Jurkat, Clone E6-1 (cell line): ENCODE measurements at regions not wholly inside any gene's neighbourhood (a gene's known extent, or its start where the extent isn't known, plus 50 kb on each side); places are given as distances from the start of the nearest gene placed in this dataset.

Experiments
- DNase-seq: peaks from one replicate; pipeline ENCODE4 v3.0.0-alpha.2; 2011; ENCODE audit warnings: low read depth, low spot score
- H3K4me3 ChIP-seq: 2 replicates; pipeline ENCODE4 v1.5.1; 2011; ENCODE audit warnings: mild to moderate bottlenecking, low read length, control low read depth, moderate library complexity

GRCh38 chr16:55039511-55039910 lies 108.8 kb downstream of the IRX5 start:
- no peak for DNase-seq
- no peak overlapping the region for H3K4me3 ChIP-seq

DNA sequence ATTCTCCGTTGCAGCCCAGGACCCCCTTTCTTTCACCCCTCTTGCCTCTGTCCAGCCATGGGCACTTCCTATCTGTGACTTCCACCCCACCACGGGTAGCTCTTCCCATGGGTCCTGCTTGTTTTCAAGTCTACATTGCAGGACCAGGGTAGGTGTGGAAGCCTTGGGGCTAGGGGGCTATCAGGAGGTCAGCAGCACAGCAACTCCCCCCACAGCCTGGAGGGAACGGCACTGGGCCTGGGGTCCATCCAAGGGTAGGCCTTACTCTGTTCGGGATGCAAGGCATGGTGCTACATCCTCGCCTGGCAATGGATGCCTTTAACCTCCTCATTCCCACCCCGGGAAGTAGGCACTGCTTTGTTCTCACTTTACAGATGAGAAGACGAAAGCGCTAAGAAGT lies 109.3 kb downstream of the IRX5 start:
- DNase-seq, result no peak
- H3K4me3 ChIP-seq, result no peak overlapping the region

DNA sequence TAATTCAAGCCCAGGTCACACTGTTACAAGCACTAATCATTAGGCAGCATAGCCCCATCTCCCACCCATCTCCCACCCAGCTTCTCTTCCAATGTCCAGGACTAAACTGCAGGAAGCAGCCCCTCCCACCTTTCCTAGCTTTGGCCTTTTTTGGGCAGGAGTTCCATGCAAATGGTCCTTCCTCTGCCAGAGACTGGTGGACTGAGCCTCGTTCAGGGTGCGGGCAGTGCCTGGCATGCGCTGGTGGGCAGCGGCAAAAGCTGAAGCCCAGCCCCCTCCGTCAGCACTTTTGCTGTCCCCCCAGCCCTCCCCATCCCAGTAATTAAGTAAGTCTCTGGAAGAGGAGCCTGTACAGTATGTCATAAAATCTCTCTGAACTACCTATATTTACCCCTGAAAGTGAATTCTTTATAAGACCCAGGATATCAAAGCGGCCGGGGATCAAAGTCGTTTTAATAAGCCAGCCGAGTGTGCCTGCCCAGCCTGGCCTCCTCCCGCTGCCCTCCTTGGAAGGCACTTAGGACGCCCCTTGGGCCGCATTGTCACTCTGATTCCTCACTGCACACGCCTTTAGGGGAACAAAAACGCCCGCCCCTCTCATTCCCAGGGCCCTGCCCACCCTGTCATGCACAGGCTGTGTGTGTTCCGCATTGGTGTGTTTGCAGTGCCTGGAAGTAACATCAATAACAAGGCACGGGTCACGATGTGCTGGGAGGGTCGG lies 109.9 kb downstream of the IRX5 start:
- DNase-seq, result no peak
- H3K4me3 ChIP-seq, result no peak overlapping the region

- no peak for DNase-seq
- no peak overlapping the region for H3K4me3 ChIP-seq
Measured at GRCh38 chr16:55041540-55042234, 111.0 kb downstream of the IRX5 start.

DNA sequence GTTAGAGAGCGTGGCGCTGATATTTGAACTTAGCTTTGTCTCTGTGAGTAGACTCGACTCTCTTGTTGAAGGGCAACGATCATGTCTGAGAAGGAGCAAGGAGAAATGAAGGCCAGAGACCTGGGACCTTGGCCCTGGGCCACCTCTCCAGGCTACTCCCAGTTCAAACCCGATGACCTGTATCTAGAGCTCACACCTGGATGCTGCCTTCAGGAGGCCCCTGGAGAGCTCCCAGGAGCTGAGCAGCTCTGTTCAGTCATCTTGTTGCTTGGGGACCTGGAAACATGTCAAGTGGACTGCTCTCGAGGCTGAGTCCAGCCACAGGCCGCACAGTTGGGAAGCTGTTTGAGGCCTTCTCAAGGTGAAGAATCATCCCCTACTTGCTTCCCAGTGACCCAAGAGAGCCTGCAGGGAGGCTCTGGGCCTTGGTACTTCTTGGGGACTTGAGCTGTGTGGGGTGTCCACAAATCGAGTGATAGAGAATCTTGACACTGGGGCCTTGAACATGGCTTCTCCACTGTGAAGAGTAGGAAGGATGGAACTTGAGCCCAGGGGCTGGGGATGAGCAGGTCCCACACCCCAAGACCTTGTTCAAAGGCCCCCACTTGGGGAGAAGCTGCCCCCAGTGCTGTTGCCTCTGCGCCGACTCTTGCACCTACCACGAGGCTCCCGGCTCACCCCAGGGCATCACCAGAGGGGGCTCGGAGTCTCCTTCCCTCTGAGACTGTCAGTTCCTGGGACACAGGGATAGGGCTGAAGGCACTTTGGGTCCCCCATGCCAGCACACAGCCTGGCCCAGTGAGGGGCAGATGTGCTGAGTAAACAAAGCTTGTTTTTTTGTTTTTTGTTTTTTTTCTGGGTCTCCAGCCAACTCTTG lies 112.1 kb downstream of the IRX5 start:
- no peak overlapping the region for H3K4me3 ChIP-seq
- no peak for DNase-seq

GRCh38 chr16:55043499-55043898 lies 112.8 kb downstream of the IRX5 start:
- H3K4me3 ChIP-seq, result no peak overlapping the region
- no peak for DNase-seq

DNA sequence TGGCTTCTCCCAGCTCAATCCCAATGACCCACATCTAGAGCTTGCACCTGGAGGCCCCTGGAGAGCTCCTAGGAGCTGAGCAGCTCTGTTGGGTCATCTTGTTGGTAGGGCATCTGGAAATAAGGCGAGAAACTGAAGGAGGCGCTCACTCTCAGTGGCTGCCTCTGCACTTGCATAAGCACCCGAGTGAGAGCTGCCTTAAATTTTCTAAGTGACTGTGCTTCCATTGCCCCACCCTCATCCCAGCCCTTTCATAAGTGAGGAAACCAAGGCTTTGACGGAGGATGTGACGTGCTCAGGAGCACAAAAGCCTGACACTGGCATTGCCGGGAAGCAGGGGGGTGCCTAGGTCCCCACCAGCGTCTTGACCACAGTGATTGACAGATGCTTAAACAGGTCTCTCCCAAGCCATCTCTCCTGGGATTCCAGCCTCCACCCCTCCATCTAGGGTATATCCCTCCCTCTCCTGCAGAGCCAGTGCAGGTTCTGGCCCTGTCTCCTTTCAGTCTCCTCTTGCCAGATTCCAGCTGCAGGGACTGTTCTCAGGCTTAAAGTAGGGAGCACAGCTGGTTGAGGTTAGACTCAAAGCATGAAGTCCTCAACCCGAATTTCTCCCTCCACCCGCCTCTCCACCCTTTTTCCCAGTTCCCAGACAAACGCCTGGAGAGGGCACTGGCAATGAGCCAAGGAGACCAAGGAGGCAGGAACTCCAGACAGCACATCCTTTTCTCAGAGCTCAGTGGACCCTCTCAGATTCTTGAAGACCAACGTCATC lies 113.7 kb downstream of the IRX5 start:
- no peak overlapping the region for H3K4me3 ChIP-seq
- no peak for DNase-seq

GRCh38 chr16:55045329-55045728 lies 114.7 kb downstream of the IRX5 start:
- no peak for DNase-seq
- H3K4me3 ChIP-seq, result no peak overlapping the region

DNA sequence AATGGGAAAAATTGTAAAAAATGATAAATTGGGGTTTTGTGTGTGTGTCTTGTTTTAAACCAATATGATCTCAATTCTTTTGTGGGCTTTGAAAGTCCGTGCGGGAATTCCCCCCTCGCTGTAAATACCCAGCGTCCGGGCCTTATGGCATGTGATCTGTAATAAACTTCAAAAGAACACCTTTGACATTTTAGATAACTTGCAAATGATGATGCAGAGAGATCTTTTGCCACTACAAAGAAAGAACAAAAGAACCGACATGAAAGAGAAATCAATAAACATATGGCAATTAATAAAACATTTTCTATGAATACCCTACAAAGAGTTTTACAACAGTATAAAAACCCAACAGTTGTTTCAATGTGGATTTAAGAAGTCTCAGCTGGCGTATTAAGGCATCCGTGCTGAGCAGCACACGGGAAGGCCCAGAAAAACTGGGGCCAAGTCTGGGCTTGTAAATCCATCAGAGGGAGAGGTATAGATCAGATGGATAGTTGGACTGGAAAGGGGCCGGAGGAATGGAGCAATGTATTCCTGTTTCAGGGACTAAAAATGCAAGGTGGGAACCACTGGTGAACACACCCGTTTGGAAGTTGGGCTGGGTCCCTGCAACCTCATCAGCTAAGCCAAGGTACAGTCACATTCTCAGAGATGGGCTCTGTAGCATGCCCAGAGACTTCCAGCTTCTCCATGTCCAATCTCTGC lies 115.2 kb downstream of the IRX5 start:
- no peak overlapping the region for H3K4me3 ChIP-seq
- no peak for DNase-seq

DNA sequence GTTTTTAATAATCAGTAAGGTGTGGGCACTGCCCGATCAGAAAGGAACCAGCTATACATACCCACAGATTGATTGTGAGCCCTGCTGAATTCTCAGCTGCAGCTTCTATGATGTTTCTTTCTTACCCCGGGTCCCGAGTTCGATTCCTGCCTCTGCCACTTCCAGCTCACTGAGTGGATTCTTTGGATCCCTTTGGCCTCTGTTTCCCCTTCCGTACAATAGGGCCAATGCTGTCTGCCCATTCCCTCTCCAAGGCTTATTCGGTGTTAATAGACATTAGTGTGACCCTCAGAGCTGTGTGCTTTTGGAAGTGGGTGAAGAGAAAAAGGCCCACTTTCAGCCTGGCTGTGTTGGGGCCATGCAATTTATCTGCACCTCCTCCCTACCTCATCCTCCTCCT lies 115.8 kb downstream of the IRX5 start:
- H3K4me3 ChIP-seq, result no peak overlapping the region
- no peak for DNase-seq

- DNase-seq, result no peak
- H3K4me3 ChIP-seq, result no peak overlapping the region
Measured at GRCh38 chr16:55046916-55047315, 116.3 kb downstream of the IRX5 start.

DNA sequence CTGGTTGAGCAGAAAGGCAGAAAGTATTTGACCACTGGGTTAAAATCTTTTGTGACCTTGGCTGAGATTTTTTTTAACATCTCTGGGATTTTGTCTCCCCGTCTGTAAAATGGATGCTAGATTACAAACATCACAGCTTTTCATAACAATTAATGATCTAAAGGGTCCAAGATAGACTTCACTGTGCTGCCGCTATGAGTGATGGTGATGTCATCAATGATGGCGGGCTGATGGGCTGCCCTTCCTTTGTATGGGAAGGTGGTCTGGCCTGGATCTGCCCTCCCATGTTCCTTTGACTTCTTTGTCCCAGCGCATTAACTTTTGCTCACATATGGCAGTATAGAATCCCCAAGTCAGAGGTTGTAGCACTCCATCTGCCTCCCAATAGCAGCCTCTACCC lies 116.7 kb downstream of the IRX5 start:
- H3K4me3 ChIP-seq, result no peak overlapping the region
- DNase-seq, result no peak

GRCh38 chr16:55047903-55048497 lies 117.3 kb downstream of the IRX5 start:
- DNase-seq, result no peak
- no peak overlapping the region for H3K4me3 ChIP-seq

DNA sequence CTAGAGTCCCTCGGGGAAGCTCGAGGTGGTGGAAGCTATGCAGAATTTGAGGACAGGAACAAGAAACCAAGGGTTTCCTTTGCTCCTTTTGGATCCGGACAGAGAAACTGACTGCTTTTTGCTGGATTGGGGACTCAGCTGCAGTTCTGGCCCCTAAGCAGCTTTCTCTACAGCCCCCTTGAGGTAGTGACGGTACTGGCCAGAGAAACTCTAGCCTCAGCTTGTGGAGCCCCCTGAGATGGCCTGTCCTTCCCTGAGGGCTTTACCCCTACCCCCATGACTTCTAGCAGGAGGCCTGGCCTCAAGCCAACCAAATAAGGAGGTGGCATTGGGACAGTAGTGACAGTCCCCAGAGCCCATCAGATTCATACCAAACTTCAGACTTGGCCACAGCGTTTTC lies 118.1 kb downstream of the IRX5 start:
- DNase-seq, result no peak

GRCh38 chr16:55051571-55052347 lies 121.1 kb downstream of the IRX5 start:
- H3K4me3 ChIP-seq, result no peak overlapping the region
- DNase-seq, result peak; percentile 10

More for the DNA sequence above, 118.1 kb downstream of the IRX5 start:
- H3K4me3 ChIP-seq, result no peak overlapping the region

GRCh38 chr16:55052348-55052734 lies 121.7 kb downstream of the IRX5 start:
- H3K4me3 ChIP-seq, result no peak overlapping the region
- no peak for DNase-seq

- no peak for DNase-seq
- H3K4me3 ChIP-seq, result no peak overlapping the region
Measured at GRCh38 chr16:55052741-55053415, 122.2 kb downstream of the IRX5 start.
